ENCODE measurements at regions not wholly inside any gene's neighbourhood (a gene's known extent, or its start where the extent isn't known, plus 50 kb on each side); places are given as distances from the start of the nearest gene placed in this dataset.

DNA sequence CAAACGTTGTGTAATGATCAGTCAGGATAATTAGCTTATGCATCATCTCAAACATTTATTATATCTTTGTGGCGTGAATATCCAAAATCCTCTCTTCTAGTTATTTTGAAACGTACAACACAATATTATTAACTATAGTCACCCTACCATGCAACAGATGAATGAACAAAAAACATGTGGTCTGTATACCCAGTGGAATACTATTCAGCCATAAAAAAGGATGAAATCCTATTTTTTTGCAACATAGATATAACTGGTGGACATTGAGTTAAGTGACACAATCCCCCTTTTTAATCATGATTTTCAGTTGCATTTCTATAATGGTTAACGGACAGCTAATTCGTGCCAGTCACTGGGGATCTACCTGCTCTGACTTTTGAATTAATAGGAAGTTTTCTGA, 145.6 kb downstream of the SOX1 start:
- TF ChIP-seq EZH2phosphoT487 (IDR thresholded peaks at IDR 0.05; ENCODE audit: insufficient read depth, low read depth) (no peak), EZH2 (IDR thresholded peaks at IDR 0.05; ENCODE audit: insufficient read depth, poor library complexity, severe bottlenecking) (no peak)
